NCI-H226 (cell line): ENCODE measurements at regions not wholly inside any gene's neighbourhood (a gene's known extent, or its start where the extent isn't known, plus 50 kb on each side); places are given as distances from the start of the nearest gene placed in this dataset.

Source experiments
- DNase-seq: peaks from one replicate; pipeline ENCODE4 v3.0.0-alpha.2; 2015

DNA sequence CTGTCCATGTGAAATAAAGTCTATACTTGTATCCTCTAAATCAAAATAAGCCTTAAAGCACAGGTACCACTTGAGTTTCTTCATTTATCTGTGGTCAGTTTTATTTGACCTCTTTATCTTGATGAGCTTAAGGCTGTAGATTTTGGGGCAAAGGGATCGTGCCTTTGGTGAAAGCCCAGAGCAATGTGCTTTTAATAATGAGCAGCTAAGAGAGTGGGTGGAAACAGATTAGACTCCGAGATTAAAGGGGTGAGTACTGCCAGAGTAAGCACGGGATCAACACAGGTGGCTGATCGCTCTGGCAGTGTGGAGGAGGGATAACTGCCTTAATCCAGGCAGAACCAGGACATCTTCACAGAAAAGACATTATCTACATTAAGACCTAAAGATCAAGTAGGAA is 280.4 kb downstream of the TDRD15 start:
- no peak for DNase-seq

GRCh38 chr2:21404827-21405625 is 281.3 kb downstream of the TDRD15 start:
- DNase-seq: no peak

GRCh38 chr2:21406386-21406785 is 282.6 kb downstream of the TDRD15 start:
- DNase-seq: no peak

DNA sequence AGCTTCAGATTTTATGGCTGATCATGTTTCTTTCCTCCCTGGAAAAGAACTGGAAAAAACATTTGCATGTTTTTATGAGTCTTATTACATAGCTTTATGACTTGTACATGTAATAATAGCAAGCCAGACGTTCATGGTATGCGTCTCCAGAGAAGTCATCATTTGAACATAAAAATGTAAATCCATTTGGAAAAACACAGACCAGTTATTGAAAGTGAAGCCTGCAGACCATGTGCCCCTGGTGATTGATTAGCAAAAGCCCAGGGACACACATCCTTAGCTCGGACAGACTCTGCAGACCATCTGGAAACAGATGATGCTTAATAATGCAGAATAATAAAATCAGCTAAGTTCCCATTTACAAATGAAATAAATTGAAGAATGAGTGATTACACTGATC is 283.1 kb downstream of the TDRD15 start:
- no peak for DNase-seq

DNA sequence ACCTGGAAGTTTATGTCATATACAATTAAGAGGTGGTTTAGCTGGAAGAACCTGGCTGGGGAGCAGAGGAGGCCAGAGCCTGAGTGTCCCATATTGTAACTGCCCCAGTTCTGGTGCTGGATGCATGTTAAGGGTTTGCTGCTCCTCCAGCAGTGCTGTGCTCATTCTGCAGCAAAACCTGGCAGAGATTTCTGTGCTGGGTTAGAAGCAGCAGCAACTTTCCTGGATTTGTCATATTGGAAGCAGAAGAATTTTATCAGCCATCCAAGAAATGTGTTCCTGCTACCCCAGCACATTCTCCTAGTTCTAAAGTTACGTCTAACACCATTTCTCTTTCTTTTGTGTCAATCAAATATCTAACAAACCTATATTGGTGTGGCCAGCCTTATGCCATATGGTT is 284.1 kb downstream of the TDRD15 start:
- DNase-seq: no peak

DNA sequence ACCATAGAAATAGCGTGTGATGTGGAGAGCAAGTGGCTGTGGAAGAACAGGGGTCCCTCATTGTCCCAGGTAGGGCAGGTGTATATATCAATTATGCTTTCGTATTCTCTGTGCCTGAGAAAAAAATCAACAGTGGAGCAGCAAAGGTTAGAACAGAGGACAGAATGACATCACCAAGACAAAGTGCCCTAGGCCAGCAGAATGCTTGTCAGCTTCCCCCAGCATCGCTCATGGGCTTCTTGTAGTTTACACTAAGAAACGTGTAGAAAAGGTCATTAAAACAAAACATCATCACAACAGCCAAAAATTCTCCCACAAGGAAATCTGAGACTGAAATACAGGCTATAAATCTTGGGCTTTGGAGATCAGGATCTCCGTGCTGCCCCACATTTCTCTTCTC is 288.0 kb downstream of the TDRD15 start:
- DNase-seq: no peak

DNA sequence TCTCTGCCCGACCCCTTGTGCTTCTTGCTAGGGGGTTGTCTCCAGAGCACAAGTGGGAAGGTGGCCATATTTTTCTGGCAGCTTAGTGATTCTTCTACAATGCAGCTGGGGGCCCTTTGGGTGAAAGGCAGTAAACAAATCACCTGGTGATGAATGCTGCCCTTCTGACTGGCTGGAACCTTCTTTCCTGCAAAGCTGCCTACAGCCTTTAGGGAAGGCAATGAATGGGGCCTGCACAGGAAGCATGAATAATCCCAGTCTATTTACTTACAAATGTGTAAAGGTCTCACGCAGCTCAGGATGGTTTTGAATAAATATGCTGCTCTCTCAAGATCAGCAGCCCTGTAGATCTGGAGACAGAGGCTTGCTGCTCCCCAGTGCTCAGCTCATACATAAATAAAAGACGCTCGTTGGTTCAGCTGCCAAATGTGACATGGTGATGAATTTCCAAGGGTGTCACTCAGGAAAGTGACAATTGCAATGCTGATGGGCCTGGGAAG is 289.2 kb downstream of the TDRD15 start:
- DNase-seq: no peak

DNA sequence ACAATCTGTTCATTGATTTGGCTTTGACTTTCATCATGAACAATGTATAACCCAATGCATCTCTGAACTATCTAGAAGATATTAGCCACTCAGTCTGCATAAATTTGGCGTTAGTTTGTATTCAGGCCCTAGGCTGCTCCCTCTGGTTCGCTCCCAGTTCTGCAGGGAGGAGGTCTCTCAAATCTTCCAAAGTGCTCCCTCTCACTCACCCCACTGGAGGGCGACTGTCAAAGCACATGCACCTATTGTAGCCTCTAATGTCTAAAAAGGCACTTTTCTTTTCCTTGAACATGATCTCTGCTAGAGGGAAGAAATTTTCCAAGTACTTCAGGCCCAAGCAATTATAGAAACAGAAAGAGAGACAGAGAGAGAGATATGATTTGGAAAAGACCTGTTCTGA is 291.5 kb downstream of the TDRD15 start:
- no peak for DNase-seq

GRCh38 chr2:21416226-21416625 is 292.5 kb downstream of the TDRD15 start:
- no peak for DNase-seq

DNA sequence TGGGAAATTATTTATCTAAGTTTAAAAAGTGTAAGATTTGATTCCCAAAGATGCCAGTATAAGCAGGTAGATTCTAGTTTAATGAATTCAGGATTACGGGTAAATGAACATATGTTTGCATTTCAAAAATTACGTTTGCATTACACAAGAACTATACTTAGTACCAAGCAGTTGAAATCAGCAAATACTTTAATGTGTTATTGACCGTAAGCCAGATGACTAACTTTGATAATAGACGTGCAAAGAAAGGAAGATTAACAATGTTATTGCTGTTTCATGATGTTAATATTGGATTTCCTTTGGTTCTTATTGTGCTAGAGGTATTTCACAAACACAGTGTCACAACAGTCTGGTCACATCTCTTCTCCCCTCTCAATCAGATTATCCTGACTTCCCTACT is 294.7 kb downstream of the TDRD15 start:
- no peak for DNase-seq

- no peak for DNase-seq
Measured at GRCh38 chr2:21420553-21421335, 297.0 kb downstream of the TDRD15 start.

DNA sequence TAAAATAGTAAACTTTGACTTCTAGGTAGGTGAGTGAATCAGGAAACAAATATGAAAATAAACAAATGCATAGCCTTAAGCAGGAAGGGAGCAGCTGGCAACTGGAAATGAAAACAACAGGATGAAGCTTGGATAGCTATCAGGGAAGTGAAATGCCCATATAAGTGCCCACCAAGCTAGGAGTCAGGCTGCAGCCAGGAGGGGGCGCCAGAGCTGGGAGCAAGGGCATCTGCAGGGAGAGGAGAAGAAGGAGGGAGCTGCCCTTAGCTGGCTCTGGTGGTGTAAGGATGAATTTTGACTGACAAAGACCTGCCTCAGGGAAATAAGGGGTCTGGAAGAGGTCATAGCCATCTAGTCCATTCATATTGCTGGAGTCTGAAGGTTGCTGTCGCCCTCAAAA is 298.3 kb downstream of the TDRD15 start:
- DNase-seq: no peak

DNA sequence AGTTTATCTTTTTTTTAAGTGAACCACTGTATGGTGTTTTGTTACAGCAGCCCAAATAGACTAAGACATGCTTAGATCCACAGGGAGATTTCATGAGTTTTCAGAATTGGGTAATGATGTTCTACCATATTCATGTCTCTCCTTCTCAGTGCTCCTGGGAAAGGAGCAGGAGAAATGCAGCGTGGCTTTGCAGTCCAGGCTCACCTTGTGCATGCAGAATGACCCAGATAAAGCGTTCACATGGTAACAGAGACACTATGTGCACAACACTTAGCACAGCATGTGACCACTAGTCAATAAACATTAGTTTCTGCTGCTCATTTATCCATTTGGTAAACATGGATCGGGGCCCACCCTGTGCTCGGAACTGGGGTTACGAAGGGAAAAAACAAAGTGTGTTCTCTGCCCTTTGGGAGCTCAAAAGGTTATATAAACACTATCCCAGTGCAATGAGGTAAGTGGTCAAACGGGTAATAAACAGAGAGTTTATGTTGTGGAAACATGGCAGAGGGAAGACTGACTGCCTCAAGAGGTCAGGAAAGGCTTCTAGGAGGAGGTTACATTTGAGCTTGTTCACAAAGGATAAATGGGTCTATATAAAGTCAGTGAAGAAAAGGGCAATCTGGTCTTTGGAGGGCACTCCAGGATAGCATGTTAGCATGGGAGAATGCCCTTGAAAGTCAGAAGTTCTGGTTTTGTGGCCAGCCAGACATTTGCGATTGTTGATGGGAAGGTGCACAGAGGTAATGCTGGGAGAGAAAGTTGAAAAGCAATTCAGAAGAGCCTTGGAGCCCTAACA is 299.2 kb downstream of the TDRD15 start:
- no peak for DNase-seq

GRCh38 chr2:21423854-21424253 is 300.1 kb downstream of the TDRD15 start:
- DNase-seq: no peak

- DNase-seq: no peak
Measured at GRCh38 chr2:21424375-21424774, 300.6 kb downstream of the TDRD15 start.

GRCh38 chr2:21427606-21428005 is 303.8 kb downstream of the TDRD15 start:
- DNase-seq: no peak

- DNase-seq: no peak
Measured at GRCh38 chr2:21428754-21429153, 305.0 kb downstream of the TDRD15 start.

DNA sequence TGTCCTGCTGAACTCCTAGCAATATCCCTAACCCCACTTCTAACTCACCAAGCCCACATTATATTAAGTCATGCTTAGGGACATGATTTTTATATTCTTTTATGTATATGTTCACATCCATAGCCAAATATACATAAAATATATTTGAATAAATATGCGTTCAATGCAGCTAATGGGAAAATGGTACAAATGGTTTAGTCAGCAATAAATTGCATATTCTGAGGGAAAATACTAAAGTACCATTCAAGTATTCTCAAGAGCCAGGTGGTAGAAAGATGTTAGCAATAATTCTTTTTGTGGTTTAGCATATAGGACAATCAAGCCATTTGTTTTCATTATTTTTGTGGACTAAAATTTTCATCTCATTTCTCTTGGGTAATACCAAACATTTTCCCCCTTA is 306.0 kb downstream of the TDRD15 start:
- no peak for DNase-seq

GRCh38 chr2:21431078-21431477 is 307.3 kb downstream of the TDRD15 start:
- no peak for DNase-seq

DNA sequence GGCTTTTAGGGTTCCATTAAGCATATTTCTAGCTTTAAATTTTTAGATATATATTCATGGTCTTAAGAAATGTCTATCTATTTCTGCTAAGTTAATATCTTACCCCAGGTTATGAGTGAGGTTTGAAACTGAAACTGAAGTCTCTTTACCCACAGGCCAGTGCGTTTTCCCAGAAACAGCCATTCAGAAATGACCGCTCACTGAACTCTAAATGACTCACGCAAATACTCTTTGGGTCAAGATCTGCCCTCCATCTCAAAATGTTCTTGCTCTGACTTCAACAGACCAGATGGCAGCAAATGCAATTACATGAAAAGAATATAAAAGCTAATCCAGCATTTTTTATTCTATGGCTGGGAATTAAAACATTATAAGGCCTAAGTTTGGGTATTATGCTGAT is 315.2 kb downstream of the TDRD15 start:
- DNase-seq: peak; percentile 86

GRCh38 chr2:21441442-21441841 is 317.7 kb downstream of the TDRD15 start:
- DNase-seq: no peak

- DNase-seq: no peak
Measured at GRCh38 chr2:21443494-21444105, 319.8 kb downstream of the TDRD15 start.

DNA sequence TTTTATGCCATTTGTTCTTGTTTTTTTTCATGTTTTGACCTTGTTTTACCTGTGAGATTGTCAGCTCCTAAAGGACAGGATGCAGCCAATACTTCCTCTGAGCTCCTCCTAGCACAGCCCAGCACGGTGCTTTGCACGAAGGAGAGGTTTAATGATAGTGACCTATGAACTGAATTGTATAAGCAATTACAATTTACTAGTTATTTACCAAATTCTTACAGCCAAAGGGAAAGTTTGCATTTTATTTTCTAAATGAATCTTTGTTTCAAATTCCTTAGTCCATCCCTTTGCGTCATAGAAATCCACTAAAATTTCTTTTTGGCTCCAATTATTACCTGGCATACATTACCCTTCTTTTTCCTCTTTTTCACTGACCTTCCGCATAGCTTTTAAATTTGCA is 326.1 kb downstream of the TDRD15 start:
- DNase-seq: no peak
